H9 (cell line): ENCODE measurements at regions not wholly inside any gene's neighbourhood (a gene's known extent, or its start where the extent isn't known, plus 50 kb on each side); places are given as distances from the start of the nearest gene placed in this dataset.

Source experiments
- DNase-seq: peaks from one replicate; pipeline ENCODE4 v3.0.0-alpha.2; 2017
- H2AFZ ChIP-seq: one replicate; pipeline ENCODE4 v1.6.1; 2013; ENCODE audit warnings: mild to moderate bottlenecking, low read length, control low read depth, moderate library complexity
- H2AK5ac ChIP-seq: 2 replicates; pipeline ENCODE4 v1.6.1; 2013; ENCODE audit warnings: low read length, control low read depth, mixed read lengths; ENCODE audit not compliant: insufficient read length
- H2BK120ac ChIP-seq: one replicate; pipeline ENCODE4 v1.6.1; 2013; ENCODE audit warnings: low read depth, mild to moderate bottlenecking, low read length, control low read depth, inconsistent platforms; ENCODE audit not compliant: poor library complexity, severe bottlenecking
- H2BK12ac ChIP-seq: 2 replicates; pipeline ENCODE4 v1.6.1; 2013; ENCODE audit warnings: low read length, control low read depth, mixed read lengths, low read depth; ENCODE audit not compliant: insufficient read length
- H2BK15ac ChIP-seq: 2 replicates; pipeline ENCODE4 v1.6.1; 2013; ENCODE audit warnings: low read depth, low read length, control low read depth
- H2BK20ac ChIP-seq: one replicate; pipeline ENCODE4 v1.6.1; 2013; ENCODE audit warnings: low read depth, mild to moderate bottlenecking, low read length, control low read depth, inconsistent platforms; ENCODE audit not compliant: poor library complexity, severe bottlenecking
- H2BK5ac ChIP-seq: 2 replicates; pipeline ENCODE4 v1.6.1; 2013; ENCODE audit warnings: low read length, control low read depth, mixed read lengths; ENCODE audit not compliant: insufficient read length
- H3K14ac ChIP-seq: 2 replicates; pipeline ENCODE4 v1.6.1; 2013; ENCODE audit warnings: low read length, control low read depth; ENCODE audit not compliant: insufficient read depth
- H3K18ac ChIP-seq: 2 replicates; pipeline ENCODE4 v1.6.1; 2013; ENCODE audit warnings: low read depth, mild to moderate bottlenecking, mixed read lengths, low read length, control low read depth; ENCODE audit not compliant: insufficient read length
- H3K23ac ChIP-seq: 2 replicates; pipeline ENCODE4 v1.6.1; 2013; ENCODE audit warnings: low read length, control low read depth, mixed read lengths, low read depth; ENCODE audit not compliant: insufficient read length
- H3K23me2 ChIP-seq: 2 replicates; pipeline ENCODE4 v1.6.1; 2013; ENCODE audit warnings: low read depth, mild to moderate bottlenecking, mixed read lengths, low read length, control low read depth; ENCODE audit not compliant: insufficient read length, poor library complexity, severe bottlenecking
- H3K27ac ChIP-seq: 2 replicates; pipeline ENCODE4 v1.5.1; 2013; ENCODE audit warnings: low read length, control low read depth, mixed read lengths, low read depth; ENCODE audit not compliant: insufficient read length
- H3K27me3 ChIP-seq: 2 replicates; pipeline ENCODE4 v1.6.1; 2013; ENCODE audit warnings: low read length, control low read depth, inconsistent platforms; ENCODE audit not compliant: insufficient read depth
- H3K4ac ChIP-seq: 2 replicates; pipeline ENCODE4 v1.6.1; 2013; ENCODE audit warnings: low read depth, mild to moderate bottlenecking, control low read depth, inconsistent platforms, low read length, moderate library complexity
- H3K4me1 ChIP-seq: 2 replicates; pipeline ENCODE4 v1.6.1; 2013; ENCODE audit warnings: low read length, control low read depth, inconsistent platforms; ENCODE audit not compliant: insufficient read depth
- H3K4me2 ChIP-seq: 2 replicates; pipeline ENCODE4 v1.6.1; 2013; ENCODE audit warnings: low read length, control low read depth, mixed read lengths; ENCODE audit not compliant: insufficient read length, insufficient read depth
- H3K56ac ChIP-seq: 2 replicates; pipeline ENCODE4 v1.6.1; 2013; ENCODE audit warnings: low read depth, mild to moderate bottlenecking, mixed read lengths, low read length, control low read depth; ENCODE audit not compliant: insufficient read length
- H3K79me1 ChIP-seq: 2 replicates; pipeline ENCODE4 v1.6.1; 2013; ENCODE audit warnings: low read depth, mild to moderate bottlenecking, moderate library complexity, low read length, control low read depth, inconsistent platforms; ENCODE audit not compliant: insufficient read depth, poor library complexity, severe bottlenecking
- H3K79me2 ChIP-seq: 2 replicates; pipeline ENCODE4 v1.6.1; 2013; ENCODE audit warnings: low read length, control low read depth, inconsistent platforms; ENCODE audit not compliant: insufficient read depth
- H3K9ac ChIP-seq: 2 replicates; pipeline ENCODE4 v1.6.1; 2013; ENCODE audit warnings: low read length, control low read depth, mixed read lengths; ENCODE audit not compliant: insufficient read length; ENCODE audit errors: extremely low read depth
- H3K9me3 ChIP-seq: one replicate; pipeline ENCODE4 v1.6.1; 2013; ENCODE audit warnings: low read depth, low read length, inconsistent platforms; ENCODE audit not compliant: control insufficient read depth
- H3T11ph ChIP-seq: one replicate; pipeline ENCODE4 v1.6.1; 2013; ENCODE audit warnings: mild to moderate bottlenecking, low read length, control low read depth, inconsistent platforms
- H4K20me1 ChIP-seq: one replicate; pipeline ENCODE4 v1.6.1; 2013; ENCODE audit not compliant: control insufficient read depth, insufficient read length, insufficient read depth
- H4K5ac ChIP-seq: 2 replicates; pipeline ENCODE4 v1.6.1; 2013; ENCODE audit warnings: low read depth, mild to moderate bottlenecking, mixed read lengths, low read length, control low read depth; ENCODE audit not compliant: insufficient read length
- H4K8ac ChIP-seq: replicated peaks from 2 replicates; pipeline ENCODE4 v1.6.1; 2013; ENCODE audit warnings: low read length, control low read depth, mixed read lengths, low read depth; ENCODE audit not compliant: insufficient read length
- H4K91ac ChIP-seq: 2 replicates; pipeline ENCODE4 v1.6.1; 2013; ENCODE audit warnings: low read depth, mild to moderate bottlenecking, moderate library complexity, mixed read lengths, low read length, control low read depth; ENCODE audit not compliant: insufficient read length
- H3K27ac Mint-ChIP-seq, 3 experiments: 2 replicates in 2 of 3; 3 replicates in 1 of 3; pipeline ENCODE4 v1.8.0; 2020 to 2021; ENCODE audit warnings: mixed read lengths in 3 of 3, mild to moderate bottlenecking in 1 of 3, moderate library complexity in 1 of 3
- H3K27me3 Mint-ChIP-seq: 2 replicates; pipeline ENCODE4 v1.8.0; 2021; ENCODE audit warnings: low read depth, mild to moderate bottlenecking, moderate library complexity, mixed read lengths
- H3K36me3 Mint-ChIP-seq, 3 experiments: 2 replicates in 2 of 3; 3 replicates in 1 of 3; pipeline ENCODE4 v1.8.0; 2020 to 2021; ENCODE audit warnings: low read depth in 3 of 3, mixed read lengths in 3 of 3; ENCODE audit not compliant: insufficient read depth in 1 of 3
- H3K4me1 Mint-ChIP-seq, 2 experiments: 2 replicates each; pipeline ENCODE4 v1.8.0; 2020; ENCODE audit warnings: mixed read lengths in 2 of 2
- H3K4me3 Mint-ChIP-seq, 2 experiments: 2 replicates in 1 of 2; 3 replicates in 1 of 2; pipeline ENCODE4 v1.8.0; 2020 to 2021; ENCODE audit warnings: mild to moderate bottlenecking in 2 of 2, mixed read lengths in 2 of 2, moderate library complexity in 1 of 2
- H3K9me3 Mint-ChIP-seq, 2 experiments: 2 replicates in 1 of 2; 3 replicates in 1 of 2; pipeline ENCODE4 v1.8.0; 2020; ENCODE audit warnings: mild to moderate bottlenecking in 2 of 2, mixed read lengths in 2 of 2, moderate library complexity in 1 of 2
- CTCF ChIP-seq: fragments of 200-600 bp; sonication (generic); conservative IDR thresholded peaks from 3 replicates; pipeline ENCODE4 v1.8.0; 2021; ENCODE audit warnings: antibody characterized with exemption, mild to moderate bottlenecking
- WGBS: extraction: QIAGEN DNeasy Blood & Tissue Kit; methylation state at CpG from one replicate; pipeline ENCODE4 v1.1.7; 2013; ENCODE audit warnings: missing lambda C conversion rate, low lambda C conversion rate, mixed read lengths; ENCODE audit not compliant: insufficient read length; ENCODE audit errors: extremely low coverage; 5-methylcytosine and 5-hydroxymethylcytosine counted together

DNA sequence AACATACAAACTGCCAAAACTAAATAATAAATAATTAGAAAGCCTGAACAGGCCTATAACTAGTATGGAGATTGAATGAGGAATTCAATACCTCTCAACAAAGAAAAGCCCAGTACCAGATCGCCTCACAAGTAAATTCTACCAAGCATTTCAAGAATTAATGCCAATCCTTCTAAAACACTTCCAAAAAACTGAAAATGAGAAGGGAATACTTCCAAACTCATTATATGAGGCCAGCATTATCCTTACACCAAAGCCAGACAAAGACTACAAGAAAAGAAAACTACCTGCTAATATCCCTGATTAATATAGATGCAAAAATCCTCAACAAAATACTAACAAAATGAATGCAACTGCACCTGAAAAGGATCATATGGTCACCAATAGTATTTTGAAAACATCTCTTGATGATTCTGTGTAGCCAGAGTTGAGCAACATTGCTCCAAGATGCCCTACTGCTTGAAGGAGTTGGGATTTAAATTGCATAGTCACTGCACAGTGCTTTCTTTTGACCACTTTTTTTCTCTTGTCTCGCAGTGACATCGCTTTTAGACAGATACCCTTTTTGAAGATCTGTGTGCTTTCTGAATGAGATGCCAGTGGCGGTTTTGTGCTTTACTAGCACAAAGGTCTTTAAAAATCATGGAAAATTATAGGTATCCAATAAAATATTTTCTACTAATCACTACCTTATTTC, 487.2 kb upstream of the RASGRP1 start:
- Histone ChIP-seq H3K56ac (no peak overlapping the region), H3T11ph (no peak overlapping the region), H3K79me1 (no peaks in the 10 kb centered on the region), H3K14ac (no peak overlapping the region), H3K27ac (no peak overlapping the region), H2BK15ac (no peak overlapping the region), H2BK5ac (no peak overlapping the region), H4K8ac (no peak overlapping the region), H3K27me3 (no peaks in the 10 kb centered on the region), H3K4me1 (no peaks in the 10 kb centered on the region), H2AFZ (no peak overlapping the region), H2BK12ac (no peak overlapping the region), H3K9ac (no peak overlapping the region), H2AK5ac (no peak overlapping the region), H3K79me2 (no peaks in the 10 kb centered on the region), H3K4me2 (no peak overlapping the region), H3K4ac (no peak overlapping the region), H3K18ac (no peak overlapping the region), H3K23ac (no peak overlapping the region), H3K23me2 (no peaks in the 10 kb centered on the region), H2BK20ac (no peak overlapping the region), H2BK120ac (no peak overlapping the region), H4K20me1 (no peaks in the 10 kb centered on the region), H4K5ac (no peak overlapping the region), H3K9me3 (no peaks in the 10 kb centered on the region), H4K91ac (no peak overlapping the region)
- Mint-ChIP-seq H3K4me1 (no peaks in the 10 kb centered on the region), H3K27me3 (no peaks in the 10 kb centered on the region), H3K4me3 (no peak overlapping the region), H3K27ac (no peak overlapping the region), H3K9me3 (peaks cover 8 to 14% of the 10 kb centered on the region in 2 experiments), H3K36me3 (peaks cover 4 to 13% (median 6%) of the 10 kb centered on the region in 3 experiments)
- no peak for TF ChIP-seq CTCF
- no peak for DNase-seq
- no CpG with 5 or more reads among the region's 4 CpGs for WGBS
